Hematopoietic multipotent progenitor cell treated with erythropoietin and hydrocortisone succinate and interleukin-3 and kit ligand, for 6 days (in vitro differentiated cells): ENCODE measurements at regions not wholly inside any gene's neighbourhood (a gene's known extent, or its start where the extent isn't known, plus 50 kb on each side); places are given as distances from the start of the nearest gene placed in this dataset.

ENCODE experiments used
- DNase-seq: peaks from one replicate; pipeline ENCODE4 v3.0.0-alpha.2; 2015

GRCh38 chr12:130074661-130075406 is 87.4 kb upstream of the FZD10 start:
- DNase-seq, result no peak

- DNase-seq, result no peak
Observed at GRCh38 chr12:130075497-130076076, 86.7 kb upstream of the FZD10 start.

GRCh38 chr12:130076126-130076525 is 86.1 kb upstream of the FZD10 start:
- no peak for DNase-seq

- DNase-seq, result no peak
Observed at GRCh38 chr12:130076752-130077151, 85.5 kb upstream of the FZD10 start.

- no peak for DNase-seq
Observed at GRCh38 chr12:130078852-130079251, 83.4 kb upstream of the FZD10 start.

- DNase-seq, result no peak
Observed at GRCh38 chr12:130079279-130079678, 83.0 kb upstream of the FZD10 start.

GRCh38 chr12:130080205-130080604 is 82.1 kb upstream of the FZD10 start:
- no peak for DNase-seq

GRCh38 chr12:130081117-130081805 is 81.0 kb upstream of the FZD10 start:
- DNase-seq, result no peak

GRCh38 chr12:130083002-130083401 is 79.3 kb upstream of the FZD10 start:
- no peak for DNase-seq

GRCh38 chr12:130083734-130084133 is 78.5 kb upstream of the FZD10 start:
- no peak for DNase-seq

GRCh38 chr12:130084359-130084758 is 77.9 kb upstream of the FZD10 start:
- DNase-seq, result no peak

GRCh38 chr12:130086248-130086647 is 76.0 kb upstream of the FZD10 start:
- DNase-seq, result no peak

- no peak for DNase-seq
Observed at GRCh38 chr12:130086797-130087196, 75.5 kb upstream of the FZD10 start.

- no peak for DNase-seq
Observed at GRCh38 chr12:130087222-130087621, 75.0 kb upstream of the FZD10 start.

GRCh38 chr12:130088504-130088903 is 73.8 kb upstream of the FZD10 start:
- DNase-seq, result no peak

GRCh38 chr12:130090542-130090941 is 71.7 kb upstream of the FZD10 start:
- DNase-seq, result no peak

- DNase-seq, result no peak
Observed at GRCh38 chr12:130093380-130093779, 68.9 kb upstream of the FZD10 start.

- DNase-seq, result no peak
Observed at GRCh38 chr12:130097342-130097741, 64.9 kb upstream of the FZD10 start.

- no peak for DNase-seq
Observed at GRCh38 chr12:130097798-130098255, 64.4 kb upstream of the FZD10 start.

- no peak for DNase-seq
Observed at GRCh38 chr12:130098301-130099005, 63.8 kb upstream of the FZD10 start.

GRCh38 chr12:130100634-130101362 is 61.5 kb upstream of the FZD10 start:
- DNase-seq, result no peak

GRCh38 chr12:130101370-130101769 is 60.9 kb upstream of the FZD10 start:
- DNase-seq, result no peak

GRCh38 chr12:130102266-130102665 is 60.0 kb upstream of the FZD10 start:
- no peak for DNase-seq
